SK-MEL-5 (cell line): ENCODE measurements at regions not wholly inside any gene's neighbourhood (a gene's known extent, or its start where the extent isn't known, plus 50 kb on each side); places are given as distances from the start of the nearest gene placed in this dataset.

ENCODE experiments used
- DNase-seq: peaks from one replicate; pipeline ENCODE4 v3.0.0-alpha.2; 2016; ENCODE audit warnings: low read depth, low spot score
- in situ Hi-C: cut with HindIII; loops from 2 replicates; pipeline ENCODE4 v1.10.0; 2016; ENCODE audit warnings: low sequenced_read_pairs, high pct_unique_total_duplicates, low pct_unique_long_range_greater_than_20kb

GRCh38 chr11:69984457-69985261 is 93.5 kb upstream of the ANO1 start:
- in situ Hi-C loops: no loop called here
- DNase-seq: no peak

- DNase-seq: no peak
- in situ Hi-C loops: no loop called here
These were observed 92.8 kb upstream of the ANO1 start for GRCh38 chr11:69985331-69985640.

- in situ Hi-C loops: no loop called here
- DNase-seq: no peak
These were observed 92.3 kb upstream of the ANO1 start for GRCh38 chr11:69985641-69986439.

- in situ Hi-C loops: no loop called here
- no peak for DNase-seq
These were observed 91.7 kb upstream of the ANO1 start for GRCh38 chr11:69986440-69986787.

- DNase-seq: no peak
- in situ Hi-C loops: no loop called here
These were observed 91.3 kb upstream of the ANO1 start for GRCh38 chr11:69986830-69987229.

- in situ Hi-C loops: no loop called here
These were observed 86.1 kb upstream of the ANO1 start for GRCh38 chr11:69992026-69992425.

GRCh38 chr11:69992943-69993694 is 85.0 kb upstream of the ANO1 start:
- in situ Hi-C loops: no loop called here
- no peak for DNase-seq

More at GRCh38 chr11:69992026-69992425, 86.1 kb upstream of the ANO1 start:
- no peak for DNase-seq

- no peak for DNase-seq
- in situ Hi-C loops: no loop called here
These were observed 83.3 kb upstream of the ANO1 start for GRCh38 chr11:69994810-69995209.

GRCh38 chr11:69995697-69996096 is 82.4 kb upstream of the ANO1 start:
- no peak for DNase-seq
- in situ Hi-C loops: no loop called here

GRCh38 chr11:69996451-69996850 is 81.7 kb upstream of the ANO1 start:
- DNase-seq: no peak
- in situ Hi-C loops: no loop called here

GRCh38 chr11:69997352-69997751 is 80.8 kb upstream of the ANO1 start:
- DNase-seq: no peak
- in situ Hi-C loops: no loop called here

GRCh38 chr11:69999721-70000120 is 78.4 kb upstream of the ANO1 start:
- no peak for DNase-seq
- in situ Hi-C loops: loop anchor here (25.0 kb wide), 1 partner anchor 188 kb away; no protein-coding TSS in a partner anchor

GRCh38 chr11:70000228-70000627 is 77.9 kb upstream of the ANO1 start:
- in situ Hi-C loops: loop anchor here (25.0 kb wide), 1 partner anchor 187 kb away; no protein-coding TSS in a partner anchor
- no peak for DNase-seq

- DNase-seq: no peak
These were observed 76.9 kb upstream of the ANO1 start for GRCh38 chr11:70001246-70001645.

GRCh38 chr11:70002433-70002832 is 75.7 kb upstream of the ANO1 start:
- no peak for DNase-seq
- in situ Hi-C loops: loop anchor here (25.0 kb wide), 1 partner anchor 185 kb away; no protein-coding TSS in a partner anchor

More at GRCh38 chr11:70001246-70001645, 76.9 kb upstream of the ANO1 start:
- in situ Hi-C loops: loop anchor here (25.0 kb wide), 1 partner anchor 186 kb away; no protein-coding TSS in a partner anchor

GRCh38 chr11:70005107-70005818 is 72.9 kb upstream of the ANO1 start:
- no peak for DNase-seq
- in situ Hi-C loops: loop anchor here (25.0 kb wide), 1 partner anchor 182 kb away; no protein-coding TSS in a partner anchor

GRCh38 chr11:70007796-70008195 is 70.3 kb upstream of the ANO1 start:
- DNase-seq: no peak
- in situ Hi-C loops: loop anchor here (25.0 kb wide), 1 partner anchor 180 kb away; no protein-coding TSS in a partner anchor
